WTC11 (cell line): ENCODE measurements at regions not wholly inside any gene's neighbourhood (a gene's known extent, or its start where the extent isn't known, plus 50 kb on each side); places are given as distances from the start of the nearest gene placed in this dataset.

Source experiments
- ATAC-seq: fragments of 200-7000 bp; cut with Tn5 transposase; 2 replicates; pipeline ENCODE4 v1.10.0; 2021; ENCODE audit warnings: mild to moderate bottlenecking, moderate library complexity
- CTCF ChIA-PET: fragments of 300-600 bp; sonication (Branson Sonifier 250); formaldehyde crosslinking; loops from one replicate; lab custom pipeline; 2021; ENCODE audit warnings: antibody characterized with exemption; lab: Charles Lee
- POLR2A ChIA-PET: fragments of 350-600 bp; sonication (Branson Sonifier 250); formaldehyde crosslinking; loops from one replicate; lab custom pipeline; 2021; ENCODE audit warnings: antibody characterized with exemption; lab: Charles Lee
- DNase-seq: peaks from one replicate; pipeline ENCODE4 v3.0.0; 2021; ENCODE audit warnings: low spot score
- H3K27ac Mint-ChIP-seq: 2 replicates; pipeline ENCODE4 v1.8.0; 2021; ENCODE audit warnings: mixed read lengths
- H3K27me3 Mint-ChIP-seq: 2 replicates; pipeline ENCODE4 v1.8.0; 2021; ENCODE audit warnings: low read depth, mild to moderate bottlenecking, moderate library complexity, mixed read lengths
- H3K36me3 Mint-ChIP-seq: 2 replicates; pipeline ENCODE4 v1.8.0; 2021; ENCODE audit warnings: mixed read lengths
- H3K4me1 Mint-ChIP-seq: 2 replicates; pipeline ENCODE4 v1.8.0; 2022; ENCODE audit warnings: mixed read lengths
- H3K4me3 Mint-ChIP-seq: 2 replicates; pipeline ENCODE4 v1.8.0; 2021; ENCODE audit warnings: mild to moderate bottlenecking, moderate library complexity, mixed read lengths
- H3K9me3 Mint-ChIP-seq: 2 replicates; pipeline ENCODE4 v1.8.0; 2021; ENCODE audit warnings: mixed read lengths
- CDX4 ChIP-seq: fragments of 250-450 bp; sonication (Bioruptor Pico); IDR thresholded peaks from 2 replicates; pipeline ENCODE4 v1.9.0; 2021; ENCODE audit warnings: moderate library complexity, mild to moderate bottlenecking, inconsistent platforms, borderline replicate concordance
- E2F4 ChIP-seq: sonication (generic); formaldehyde crosslinking; IDR thresholded peaks from 2 replicates; pipeline ENCODE4 v1.8.1; 2022; ENCODE audit warnings: low read depth, mild to moderate bottlenecking, moderate library complexity, missing genetic modification reagents, borderline replicate concordance
- GABPB1 ChIP-seq: sonication (generic); formaldehyde crosslinking; IDR thresholded peaks from 2 replicates; pipeline ENCODE4 v1.8.1; 2023; ENCODE audit warnings: mild to moderate bottlenecking, missing genetic modification reagents
- IRF1 ChIP-seq: sonication (generic); formaldehyde crosslinking; IDR thresholded peaks from 2 replicates; pipeline ENCODE4 v1.8.0; 2023; ENCODE audit warnings: missing genetic modification reagents
- IRF2 ChIP-seq: sonication (generic); formaldehyde crosslinking; IDR thresholded peaks from 2 replicates; pipeline ENCODE4 v1.8.0; 2022; ENCODE audit warnings: low read depth, missing genetic modification reagents, borderline replicate concordance
- NFATC4 ChIP-seq: fragments of 250-450 bp; sonication (Bioruptor Pico); IDR thresholded peaks from 2 replicates; pipeline ENCODE4 v1.9.0; 2021; ENCODE audit warnings: mild to moderate bottlenecking
- RELA ChIP-seq: sonication (generic); formaldehyde crosslinking; IDR thresholded peaks from 2 replicates; pipeline ENCODE4 v1.8.1; 2022; ENCODE audit warnings: missing genetic modification reagents, mild to moderate bottlenecking, borderline replicate concordance
- RORB ChIP-seq: fragments of 250-450 bp; sonication (Bioruptor Pico); IDR thresholded peaks from 2 replicates; pipeline ENCODE4 v1.9.0; 2021; ENCODE audit warnings: mild to moderate bottlenecking
- SP1 ChIP-seq: sonication (generic); formaldehyde crosslinking; conservative IDR thresholded peaks from 2 replicates; pipeline ENCODE4 v1.8.1; 2022; ENCODE audit warnings: missing genetic modification reagents
- TCF7 ChIP-seq: sonication (generic); formaldehyde crosslinking; IDR thresholded peaks from 2 replicates; pipeline ENCODE4 v1.8.0; 2022; ENCODE audit warnings: mild to moderate bottlenecking, low read depth, missing genetic modification reagents, moderate library complexity
- ZNF512 ChIP-seq: sonication (generic); formaldehyde crosslinking; IDR thresholded peaks from 2 replicates; pipeline ENCODE4 v1.8.1; 2022; ENCODE audit warnings: missing genetic modification reagents, borderline replicate concordance
- TF ChIP-seq, protein P1 (sequence below): sonication (generic); formaldehyde crosslinking; conservative IDR thresholded peaks from 2 replicates; pipeline ENCODE4 v1.8.1; 2023; ENCODE audit warnings: mild to moderate bottlenecking, low read depth, missing genetic modification reagents, moderate library complexity
- TF ChIP-seq, protein P2 (sequence below): fragments of 200-600 bp; IDR thresholded peaks from 2 replicates; pipeline ENCODE4 v1.8.0; 2022; ENCODE audit warnings: antibody characterized with exemption

- TF ChIP-seq IRF1, result no peak
These were observed 148.1 kb upstream of the ZNF32 start (continued) for GRCh38 chr10:43796781-43797180.

- no peak overlapping the region for H3K4me3 Mint-ChIP-seq
- CTCF ChIA-PET, result no interaction called here
These were observed 147.0 kb upstream of the ZNF32 start for GRCh38 chr10:43795639-43796038.

DNA sequence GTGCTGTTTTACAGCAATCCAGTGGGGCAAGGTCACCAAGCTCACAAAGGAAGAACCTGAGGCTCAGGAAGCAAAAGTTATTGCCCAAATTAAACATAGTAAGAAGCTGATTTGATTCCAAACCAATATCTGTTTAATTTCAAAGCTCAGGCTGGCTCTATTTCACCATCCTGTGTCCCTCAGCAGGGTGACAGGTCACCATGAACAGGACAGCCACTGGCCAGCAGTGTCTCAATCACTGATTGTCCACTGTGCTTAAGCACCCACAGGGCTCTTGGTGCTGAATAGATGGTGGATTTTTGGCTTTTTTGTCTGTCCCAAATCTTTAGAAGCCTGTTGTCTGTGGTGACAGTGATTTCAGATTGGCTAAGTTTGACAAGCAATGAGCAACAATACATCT is 146.4 kb upstream of the ZNF32 start:
- ChIA-PET CTCF (no interaction called here), POLR2A (no interaction called here)
- Mint-ChIP-seq H3K9me3 (no peaks in the 10 kb centered on the region), H3K36me3 (no peaks in the 10 kb centered on the region), H3K27ac (no peak overlapping the region), H3K27me3 (0 out of 2 replicates have a peak, but pooled peaks cover 4% of the 10 kb centered on the region), H3K4me1 (no peaks in the 10 kb centered on the region), H3K4me3 (no peak overlapping the region)
- DNase-seq (no peak), ATAC-seq (no peak)
- TF ChIP-seq SP1 (no peak), GABPB1 (no peak)

More at GRCh38 chr10:43795639-43796038, 147.0 kb upstream of the ZNF32 start:
- ATAC-seq (no peak), DNase-seq (no peak)
- no peaks in the 10 kb centered on the region for H3K4me1 Mint-ChIP-seq
- no peaks in the 10 kb centered on the region for H3K36me3 Mint-ChIP-seq
- 0 out of 2 replicates have a peak, but pooled peaks cover 4% of the 10 kb centered on the region for H3K27me3 Mint-ChIP-seq
- no peaks in the 10 kb centered on the region for H3K9me3 Mint-ChIP-seq
- H3K27ac Mint-ChIP-seq, result no peak overlapping the region
- POLR2A ChIA-PET, result no interaction called here
- TF ChIP-seq, protein P1, sequence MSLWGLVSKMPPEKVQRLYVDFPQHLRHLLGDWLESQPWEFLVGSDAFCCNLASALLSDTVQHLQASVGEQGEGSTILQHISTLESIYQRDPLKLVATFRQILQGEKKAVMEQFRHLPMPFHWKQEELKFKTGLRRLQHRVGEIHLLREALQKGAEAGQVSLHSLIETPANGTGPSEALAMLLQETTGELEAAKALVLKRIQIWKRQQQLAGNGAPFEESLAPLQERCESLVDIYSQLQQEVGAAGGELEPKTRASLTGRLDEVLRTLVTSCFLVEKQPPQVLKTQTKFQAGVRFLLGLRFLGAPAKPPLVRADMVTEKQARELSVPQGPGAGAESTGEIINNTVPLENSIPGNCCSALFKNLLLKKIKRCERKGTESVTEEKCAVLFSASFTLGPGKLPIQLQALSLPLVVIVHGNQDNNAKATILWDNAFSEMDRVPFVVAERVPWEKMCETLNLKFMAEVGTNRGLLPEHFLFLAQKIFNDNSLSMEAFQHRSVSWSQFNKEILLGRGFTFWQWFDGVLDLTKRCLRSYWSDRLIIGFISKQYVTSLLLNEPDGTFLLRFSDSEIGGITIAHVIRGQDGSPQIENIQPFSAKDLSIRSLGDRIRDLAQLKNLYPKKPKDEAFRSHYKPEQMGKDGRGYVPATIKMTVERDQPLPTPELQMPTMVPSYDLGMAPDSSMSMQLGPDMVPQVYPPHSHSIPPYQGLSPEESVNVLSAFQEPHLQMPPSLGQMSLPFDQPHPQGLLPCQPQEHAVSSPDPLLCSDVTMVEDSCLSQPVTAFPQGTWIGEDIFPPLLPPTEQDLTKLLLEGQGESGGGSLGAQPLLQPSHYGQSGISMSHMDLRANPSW, result no peak
- TF ChIP-seq IRF2, result no peak
- TF ChIP-seq CDX4 (CRISPR knock-in tag), result no peak

GRCh38 chr10:43794181-43794815 is 145.6 kb upstream of the ZNF32 start:
- no peaks in the 10 kb centered on the region for H3K36me3 Mint-ChIP-seq
- CTCF ChIA-PET, result no interaction called here
- ATAC-seq, result no peak

More at GRCh38 chr10:43794181-43794815, 145.6 kb upstream of the ZNF32 start:
- no peak for DNase-seq
- H3K27ac Mint-ChIP-seq, result no peak overlapping the region
- no peak overlapping the region for H3K4me3 Mint-ChIP-seq
- POLR2A ChIA-PET, result no interaction called here
- TF ChIP-seq, protein P1, result no peak
- no peak for TF ChIP-seq RORB (CRISPR knock-in tag)
- no peak for TF ChIP-seq TCF7 (CRISPR knock-in tag)
- no peak for TF ChIP-seq CDX4 (CRISPR knock-in tag)
- TF ChIP-seq ZNF512, result no peak
- TF ChIP-seq RELA, result no peak
- no peak for TF ChIP-seq NFATC4 (CRISPR knock-in tag)
- TF ChIP-seq E2F4 (CRISPR knock-in tag), result no peak
- TF ChIP-seq, protein P2, sequence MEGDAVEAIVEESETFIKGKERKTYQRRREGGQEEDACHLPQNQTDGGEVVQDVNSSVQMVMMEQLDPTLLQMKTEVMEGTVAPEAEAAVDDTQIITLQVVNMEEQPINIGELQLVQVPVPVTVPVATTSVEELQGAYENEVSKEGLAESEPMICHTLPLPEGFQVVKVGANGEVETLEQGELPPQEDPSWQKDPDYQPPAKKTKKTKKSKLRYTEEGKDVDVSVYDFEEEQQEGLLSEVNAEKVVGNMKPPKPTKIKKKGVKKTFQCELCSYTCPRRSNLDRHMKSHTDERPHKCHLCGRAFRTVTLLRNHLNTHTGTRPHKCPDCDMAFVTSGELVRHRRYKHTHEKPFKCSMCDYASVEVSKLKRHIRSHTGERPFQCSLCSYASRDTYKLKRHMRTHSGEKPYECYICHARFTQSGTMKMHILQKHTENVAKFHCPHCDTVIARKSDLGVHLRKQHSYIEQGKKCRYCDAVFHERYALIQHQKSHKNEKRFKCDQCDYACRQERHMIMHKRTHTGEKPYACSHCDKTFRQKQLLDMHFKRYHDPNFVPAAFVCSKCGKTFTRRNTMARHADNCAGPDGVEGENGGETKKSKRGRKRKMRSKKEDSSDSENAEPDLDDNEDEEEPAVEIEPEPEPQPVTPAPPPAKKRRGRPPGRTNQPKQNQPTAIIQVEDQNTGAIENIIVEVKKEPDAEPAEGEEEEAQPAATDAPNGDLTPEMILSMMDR, result no peak
- H3K27me3 Mint-ChIP-seq, result 0 out of 2 replicates have a peak, but pooled peaks cover 4% of the 10 kb centered on the region
- H3K4me1 Mint-ChIP-seq, result no peaks in the 10 kb centered on the region
- H3K9me3 Mint-ChIP-seq, result no peaks in the 10 kb centered on the region; the same call in 1 of the 2 replicates
